SJCRH30 (cell line): ENCODE measurements at regions not wholly inside any gene's neighbourhood (a gene's known extent, or its start where the extent isn't known, plus 50 kb on each side); places are given as distances from the start of the nearest gene placed in this dataset.

Experiments used
- DNase-seq, 2 experiments: peaks; one replicate each; pipeline ENCODE4 v3.0.0-alpha.2; 2015 to 2020
- H3K27ac ChIP-seq: fragments of 250-450 bp; sonication (Bioruptor Pico); 2 replicates; pipeline ENCODE4 v1.5.1; 2020; ENCODE audit warnings: mild to moderate bottlenecking, moderate library complexity
- H3K27me3 ChIP-seq: fragments of 250-450 bp; sonication (Bioruptor Pico); 2 replicates; pipeline ENCODE4 v1.5.1; 2020; ENCODE audit warnings: mild to moderate bottlenecking, moderate library complexity
- H3K36me3 ChIP-seq: fragments of 250-450 bp; sonication (Bioruptor Pico); 2 replicates; pipeline ENCODE4 v1.5.1; 2020; ENCODE audit warnings: mild to moderate bottlenecking, moderate library complexity
- H3K4me1 ChIP-seq: fragments of 250-450 bp; sonication (Bioruptor Pico); 2 replicates; pipeline ENCODE4 v1.5.1; 2020; ENCODE audit warnings: mild to moderate bottlenecking, moderate library complexity
- H3K4me3 ChIP-seq: fragments of 250-450 bp; sonication (Bioruptor Pico); 2 replicates; pipeline ENCODE4 v1.5.1; 2020; ENCODE audit warnings: mild to moderate bottlenecking, moderate library complexity
- H3K9me3 ChIP-seq: fragments of 250-450 bp; sonication (Bioruptor Pico); replicated peaks from 2 replicates; pipeline ENCODE4 v1.5.1; 2020; ENCODE audit warnings: mild to moderate bottlenecking, moderate library complexity

DNA sequence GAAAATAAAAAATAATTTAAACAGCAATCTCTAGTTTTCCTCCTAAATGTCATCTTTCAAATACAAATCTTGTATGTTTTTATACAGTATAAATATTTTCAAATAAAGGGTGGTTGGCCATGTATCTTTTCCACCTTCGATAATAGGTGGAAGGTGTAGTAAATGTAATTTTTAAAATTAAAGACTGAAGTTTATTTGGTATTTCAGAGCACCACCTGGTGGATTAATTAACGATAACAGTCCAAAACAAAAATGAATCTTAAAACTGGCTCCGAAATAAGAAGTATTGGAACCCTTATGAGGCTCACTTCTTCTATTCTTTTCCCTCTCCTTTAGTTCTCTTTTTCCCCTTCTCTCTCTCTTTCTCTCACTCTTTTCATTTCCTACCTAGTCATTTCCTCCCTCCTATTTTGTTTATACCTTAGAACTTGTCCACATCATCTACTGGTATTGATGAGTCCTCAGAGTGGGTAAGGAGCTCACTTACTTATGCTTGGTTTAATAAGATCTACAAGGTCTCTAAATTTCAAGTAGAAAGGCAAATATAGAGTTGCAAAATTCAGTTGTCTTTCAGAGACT is 82.9 kb upstream of the EXOC1L start:
- Histone ChIP-seq H3K4me3 (no peak overlapping the region), H3K27ac (no peak overlapping the region), H3K36me3 (no peaks in the 10 kb centered on the region), H3K27me3 (no peaks in the 10 kb centered on the region), H3K4me1 (no peaks in the 10 kb centered on the region), H3K9me3 (no peaks in the 10 kb centered on the region)
- DNase-seq = peak in 1 of 2 experiments; percentile 34

DNA sequence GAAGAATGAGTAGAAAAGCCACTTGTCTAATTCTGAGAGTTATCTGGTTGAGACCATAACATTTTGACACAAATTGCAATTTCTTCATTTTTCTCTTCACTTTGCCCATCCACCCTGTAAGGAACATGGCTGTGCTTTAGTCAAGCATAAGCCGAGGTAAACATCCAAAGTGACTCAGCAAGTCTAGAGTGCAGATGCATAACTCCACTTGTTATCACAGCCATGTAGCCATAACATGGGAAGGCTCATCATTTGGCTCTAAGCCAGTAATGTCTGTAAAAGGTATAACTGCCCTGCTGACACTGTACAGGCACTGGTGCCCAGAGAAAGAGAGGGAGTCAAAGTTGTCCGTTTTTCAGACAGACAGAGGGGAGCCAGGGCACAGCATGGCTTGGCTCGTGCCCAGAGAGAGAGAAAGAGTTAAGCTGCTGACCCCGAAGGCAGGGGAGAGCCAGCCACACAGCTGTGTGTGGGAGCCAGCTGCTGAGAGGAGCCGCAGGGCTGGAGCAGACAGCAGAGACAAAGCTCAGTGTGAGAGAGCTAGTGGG is 76.9 kb upstream of the EXOC1L start:
- H3K27ac ChIP-seq = peak overlapping the region; percentile 27; the same call in 1 of the 2 replicates

DNA sequence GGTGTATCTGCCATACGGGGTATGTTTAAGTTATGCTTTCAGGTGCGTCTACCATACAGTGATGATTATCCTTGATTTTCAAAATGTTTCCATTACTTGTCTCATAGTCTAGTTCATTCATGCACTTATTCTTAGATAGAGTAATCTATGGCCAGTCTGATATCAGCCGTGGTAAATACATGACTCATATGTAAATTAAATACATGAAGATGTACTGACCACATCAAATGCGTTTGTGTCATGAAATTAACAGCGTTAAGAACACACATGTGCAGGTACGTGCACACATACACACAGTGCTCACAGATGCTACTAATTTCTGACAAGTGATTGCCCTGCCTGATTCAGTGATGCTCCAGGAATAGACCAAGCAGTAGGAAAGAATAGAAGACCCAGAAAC is 75.2 kb upstream of the EXOC1L start:
- Histone ChIP-seq H3K27me3 (no peaks in the 10 kb centered on the region), H3K9me3 (no peaks in the 10 kb centered on the region), H3K27ac (no peak overlapping the region), H3K36me3 (no peaks in the 10 kb centered on the region), H3K4me3 (no peak overlapping the region), H3K4me1 (peaks cover 8% of the 10 kb centered on the region; the same call in 1 of the 2 replicates)
- DNase-seq = no peak

More for the DNA sequence above, 76.9 kb upstream of the EXOC1L start:
- Histone ChIP-seq H3K4me3 (peak overlapping the region; percentile 16), H3K4me1 (peaks cover 8% of the 10 kb centered on the region; the same call in 1 of the 2 replicates), H3K36me3 (no peaks in the 10 kb centered on the region), H3K27me3 (no peaks in the 10 kb centered on the region), H3K9me3 (no peaks in the 10 kb centered on the region)
- peak; percentile 89 for DNase-seq

DNA sequence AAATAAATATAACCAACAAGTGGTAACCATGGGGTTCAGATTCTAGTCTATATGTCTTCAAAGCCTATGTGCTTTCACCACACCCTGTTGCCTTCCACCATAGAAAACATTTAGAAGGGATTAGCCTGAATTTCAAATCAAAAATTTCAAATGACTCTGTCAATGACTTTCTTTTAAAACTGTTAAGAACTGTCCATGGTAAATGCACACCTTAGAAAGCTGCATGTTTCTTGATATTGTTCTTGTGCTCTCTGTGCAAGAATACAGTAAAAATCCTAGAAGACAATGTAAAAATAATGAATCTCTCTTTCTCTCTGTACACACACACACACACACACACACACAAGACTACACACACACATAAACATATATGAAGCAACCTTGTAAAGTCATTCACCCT is 74.6 kb upstream of the EXOC1L start:
- peaks cover 8% of the 10 kb centered on the region; the same call in 1 of the 2 replicates for H3K4me1 ChIP-seq
- no peaks in the 10 kb centered on the region for H3K27me3 ChIP-seq
- no peak overlapping the region for H3K27ac ChIP-seq
- H3K4me3 ChIP-seq = no peak overlapping the region
- no peaks in the 10 kb centered on the region for H3K9me3 ChIP-seq
- no peaks in the 10 kb centered on the region for H3K36me3 ChIP-seq
- DNase-seq = no peak

DNA sequence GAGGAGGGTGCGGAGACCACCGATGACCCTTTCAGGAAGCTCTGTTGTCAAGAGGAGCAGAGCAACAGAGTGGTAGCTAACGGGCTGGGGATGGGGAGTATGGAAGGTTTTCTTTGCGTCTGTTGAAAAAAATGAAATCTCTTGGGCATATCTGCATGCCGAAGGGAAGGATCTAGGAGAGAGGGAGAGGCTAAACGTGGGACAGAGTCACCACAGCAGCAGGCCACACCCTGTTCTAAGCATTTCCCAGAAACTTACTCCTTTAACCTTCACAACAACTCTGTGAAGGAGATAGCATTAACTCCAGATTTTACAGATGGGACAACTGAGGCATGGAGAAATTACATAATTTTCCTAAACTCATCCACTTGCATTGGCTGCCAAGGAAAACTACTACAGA is 71.8 kb upstream of the EXOC1L start:
- Histone ChIP-seq H3K4me3 (no peak overlapping the region), H3K36me3 (no peaks in the 10 kb centered on the region), H3K4me1 (peaks cover under 1% of the 10 kb centered on the region; the same call in 1 of the 2 replicates), H3K9me3 (no peaks in the 10 kb centered on the region), H3K27me3 (no peaks in the 10 kb centered on the region), H3K27ac (no peak overlapping the region)
- no peak for DNase-seq

DNA sequence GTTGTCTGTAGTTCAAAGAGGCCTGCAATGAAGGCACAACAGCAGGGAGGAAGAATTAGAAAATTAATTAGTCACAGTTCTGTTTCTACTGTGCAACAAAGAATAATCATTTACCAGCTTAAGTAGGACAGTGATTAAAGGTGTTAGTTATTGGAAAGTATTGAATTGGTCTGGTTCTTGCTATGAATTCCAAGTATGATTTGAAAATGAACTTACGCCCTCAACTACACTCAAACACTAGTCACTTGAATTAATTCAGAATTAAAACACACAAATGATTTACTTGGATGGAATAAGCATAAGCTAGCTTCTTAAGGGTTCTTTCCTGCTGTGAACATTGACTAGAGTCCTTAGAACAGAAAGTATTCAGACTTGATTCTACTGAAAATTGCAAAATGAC is 69.9 kb upstream of the EXOC1L start:
- Histone ChIP-seq H3K4me1 (no peaks in the 10 kb centered on the region), H3K9me3 (no peaks in the 10 kb centered on the region), H3K27ac (no peak overlapping the region), H3K36me3 (no peaks in the 10 kb centered on the region), H3K27me3 (no peaks in the 10 kb centered on the region), H3K4me3 (no peak overlapping the region)
- DNase-seq = no peak

DNA sequence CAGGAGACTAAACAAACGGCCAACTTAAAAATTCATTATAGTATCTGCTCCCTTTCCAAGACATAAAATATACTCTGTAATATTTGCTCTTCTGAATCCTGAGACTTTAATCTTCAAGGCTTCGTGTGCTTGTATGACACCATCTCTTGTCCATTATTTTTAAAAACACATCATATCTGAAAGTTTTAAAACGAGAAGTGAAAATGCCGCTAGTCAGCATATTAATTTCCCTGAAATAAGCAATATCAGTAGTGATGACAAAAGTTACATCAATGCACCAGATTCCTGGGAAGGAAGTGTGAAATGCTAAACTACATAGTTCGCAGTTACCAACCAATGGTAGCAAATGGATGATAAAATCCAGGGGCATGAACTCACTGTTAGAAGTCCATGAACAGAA is 66.8 kb upstream of the EXOC1L start:
- H3K27me3 ChIP-seq = no peaks in the 10 kb centered on the region
- no peaks in the 10 kb centered on the region for H3K9me3 ChIP-seq
- no peak overlapping the region for H3K4me3 ChIP-seq
- DNase-seq = no peak
- no peaks in the 10 kb centered on the region for H3K36me3 ChIP-seq
- no peak overlapping the region for H3K27ac ChIP-seq
- no peaks in the 10 kb centered on the region for H3K4me1 ChIP-seq

DNA sequence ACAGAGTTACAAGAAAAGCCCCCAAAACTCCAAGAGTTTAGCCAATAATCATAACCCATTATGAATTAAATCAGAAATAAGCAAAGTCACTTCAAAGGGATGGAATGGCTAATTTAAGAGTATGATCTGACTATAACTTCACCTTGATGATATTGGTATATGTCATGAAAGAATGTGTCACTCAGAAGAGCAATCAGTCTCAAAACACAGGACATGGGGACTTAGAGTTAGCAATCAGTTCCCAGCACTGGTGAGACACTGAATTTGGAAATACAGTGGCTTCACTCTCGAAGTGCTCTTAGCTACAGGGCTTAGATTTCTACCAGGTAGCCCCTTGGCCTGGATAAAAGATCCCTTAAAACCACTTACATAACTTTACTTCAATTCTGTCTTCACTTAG is 65.7 kb upstream of the EXOC1L start:
- H3K9me3 ChIP-seq = no peaks in the 10 kb centered on the region
- H3K4me3 ChIP-seq = no peak overlapping the region
- H3K27ac ChIP-seq = no peak overlapping the region
- no peaks in the 10 kb centered on the region for H3K4me1 ChIP-seq
- DNase-seq = no peak
- no peaks in the 10 kb centered on the region for H3K27me3 ChIP-seq
- H3K36me3 ChIP-seq = no peaks in the 10 kb centered on the region

DNA sequence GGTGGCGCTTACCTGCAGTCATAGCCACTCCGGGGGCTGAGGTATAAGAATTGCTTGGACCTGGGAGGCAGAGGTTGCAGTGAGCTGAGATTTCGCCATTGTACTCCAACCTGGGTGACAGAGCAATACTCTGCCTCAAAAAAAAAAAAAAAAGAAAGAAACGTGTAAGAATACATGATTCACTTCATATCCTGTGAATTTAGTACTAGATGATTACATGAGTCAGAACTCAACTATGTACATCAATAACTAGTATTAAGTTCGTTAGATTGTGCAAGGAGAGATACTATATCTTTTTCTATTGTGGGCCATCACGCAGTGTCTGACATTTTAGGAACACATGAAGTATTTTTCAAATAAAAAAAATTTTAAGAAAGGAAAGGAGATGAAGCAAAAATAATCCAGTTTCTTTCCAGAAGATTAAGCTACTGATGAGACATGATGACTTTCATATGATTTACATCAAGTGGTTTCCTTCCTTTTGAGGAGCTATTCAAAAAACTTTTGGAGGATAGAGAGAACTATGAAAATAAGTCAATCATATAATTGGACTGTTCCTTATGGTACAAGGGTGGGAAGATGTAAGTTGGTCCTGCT is 64.7 kb upstream of the EXOC1L start:
- no peaks in the 10 kb centered on the region for H3K4me1 ChIP-seq
- no peaks in the 10 kb centered on the region for H3K9me3 ChIP-seq
- H3K27me3 ChIP-seq = no peaks in the 10 kb centered on the region
- H3K36me3 ChIP-seq = no peaks in the 10 kb centered on the region
- no peak overlapping the region for H3K27ac ChIP-seq
- no peak for DNase-seq
- no peak overlapping the region for H3K4me3 ChIP-seq

DNA sequence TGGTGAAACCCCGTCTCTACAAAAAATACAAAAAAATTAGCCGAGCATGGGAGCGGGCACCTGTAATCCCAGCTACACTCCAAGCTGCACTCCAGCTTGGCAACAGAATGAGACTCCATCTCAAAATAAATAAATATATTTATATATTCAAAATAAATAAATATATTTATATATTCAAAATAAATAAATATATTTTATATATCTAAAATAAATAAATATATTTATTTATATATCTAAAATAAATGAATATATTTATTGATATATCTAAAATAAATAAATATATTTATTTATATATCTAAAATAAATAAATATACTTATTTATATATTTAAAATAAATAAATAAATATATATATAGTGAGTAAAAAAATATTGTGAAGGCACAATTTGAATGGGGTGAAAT is 63.4 kb upstream of the EXOC1L start:
- no peaks in the 10 kb centered on the region for H3K36me3 ChIP-seq
- no peak for DNase-seq
- H3K4me1 ChIP-seq = no peaks in the 10 kb centered on the region
- H3K27me3 ChIP-seq = no peaks in the 10 kb centered on the region
- no peak overlapping the region for H3K27ac ChIP-seq
- H3K9me3 ChIP-seq = no peaks in the 10 kb centered on the region
- no peak overlapping the region for H3K4me3 ChIP-seq

DNA sequence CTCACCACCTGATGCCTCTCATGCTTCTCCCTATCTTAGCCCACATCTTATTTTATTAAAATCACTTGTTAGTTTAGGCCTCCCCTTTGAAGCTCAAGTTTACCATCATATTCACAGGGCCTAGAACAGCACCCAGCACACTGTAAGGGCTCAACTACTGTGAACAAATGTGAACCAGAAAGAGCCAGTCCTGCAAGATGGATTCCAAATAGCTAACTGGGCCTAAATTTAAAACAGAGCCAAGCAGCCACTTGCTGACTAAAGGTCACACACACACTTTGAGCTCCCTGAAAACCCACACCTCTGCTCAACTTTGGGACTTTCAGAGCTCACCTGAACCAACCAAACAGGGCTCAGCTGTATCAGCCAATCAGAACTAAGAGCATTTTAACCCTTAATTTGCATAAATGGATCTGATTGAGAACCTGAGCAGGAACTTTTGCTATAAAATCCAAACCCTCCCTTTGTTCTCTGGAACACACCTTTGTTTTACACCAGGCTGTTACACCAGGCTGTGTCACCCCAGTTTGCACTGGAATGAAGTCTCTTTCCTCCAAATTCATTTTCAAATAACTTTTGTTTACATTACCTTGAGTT is 62.1 kb upstream of the EXOC1L start:
- DNase-seq = no peak
- Histone ChIP-seq H3K4me1 (no peaks in the 10 kb centered on the region), H3K36me3 (no peaks in the 10 kb centered on the region), H3K9me3 (no peaks in the 10 kb centered on the region), H3K27me3 (no peaks in the 10 kb centered on the region), H3K27ac (no peak overlapping the region), H3K4me3 (no peak overlapping the region)

DNA sequence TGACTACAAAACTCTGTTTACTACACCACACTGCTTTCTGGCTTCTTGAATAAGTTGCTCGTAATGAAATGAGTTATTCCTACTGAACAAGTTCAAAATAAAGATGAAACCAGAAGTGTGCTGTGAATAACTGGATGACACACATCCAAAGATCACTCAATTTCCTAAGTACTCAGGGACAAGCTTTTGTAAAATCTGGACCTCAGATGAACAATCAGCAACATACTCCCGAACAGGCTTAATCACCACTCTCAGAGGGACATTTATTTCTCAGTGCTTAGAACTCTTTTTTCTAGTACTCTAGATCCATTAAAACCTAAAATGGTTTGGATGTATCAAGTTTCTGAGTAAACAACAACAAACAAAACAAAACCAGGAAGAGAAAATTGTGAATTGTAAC is 61.5 kb upstream of the EXOC1L start:
- Histone ChIP-seq H3K9me3 (no peaks in the 10 kb centered on the region), H3K36me3 (no peaks in the 10 kb centered on the region), H3K4me3 (no peak overlapping the region), H3K27ac (no peak overlapping the region), H3K27me3 (no peaks in the 10 kb centered on the region), H3K4me1 (no peaks in the 10 kb centered on the region)
- DNase-seq = no peak

DNA sequence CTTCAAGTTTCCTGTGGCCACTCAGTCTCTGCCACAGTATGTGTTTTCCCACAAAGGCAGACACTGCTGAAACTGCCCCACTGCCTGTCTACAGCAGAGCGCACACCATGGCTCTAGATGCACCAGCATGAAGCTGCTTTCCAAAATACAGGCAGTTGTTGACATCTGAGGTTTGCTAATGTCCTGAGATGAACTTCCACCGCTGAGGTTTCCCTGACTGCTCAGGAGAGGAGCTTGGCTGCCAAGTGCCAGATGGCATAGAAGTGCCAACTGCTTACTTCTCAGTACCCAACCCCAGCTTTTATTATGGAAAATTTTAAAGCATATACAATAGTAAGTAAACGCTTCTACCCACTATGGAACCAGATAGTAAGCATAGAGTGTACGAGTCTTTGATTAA is 61.0 kb upstream of the EXOC1L start:
- H3K36me3 ChIP-seq = no peaks in the 10 kb centered on the region
- H3K9me3 ChIP-seq = no peaks in the 10 kb centered on the region
- H3K27ac ChIP-seq = no peak overlapping the region
- H3K27me3 ChIP-seq = no peaks in the 10 kb centered on the region
- no peak for DNase-seq
- H3K4me1 ChIP-seq = no peaks in the 10 kb centered on the region
- H3K4me3 ChIP-seq = no peak overlapping the region

DNA sequence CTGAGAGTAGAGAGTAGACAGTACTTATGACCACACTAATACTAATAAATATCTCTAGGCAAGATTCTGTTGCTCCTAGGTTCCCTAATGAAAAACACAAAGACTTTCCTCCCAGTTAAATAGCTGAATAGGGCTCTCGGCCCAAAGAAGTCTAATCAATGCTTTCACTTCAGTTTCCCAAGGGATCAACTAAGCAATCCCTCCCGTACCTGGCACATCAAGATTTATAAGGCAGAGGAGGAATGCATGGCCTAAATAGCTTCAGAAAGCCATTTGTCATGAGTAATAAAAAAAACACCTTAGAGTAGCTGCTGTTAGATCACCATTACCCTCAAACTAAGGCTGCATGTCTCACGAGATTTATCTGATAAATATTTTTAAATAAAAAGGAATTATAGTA is 56.8 kb upstream of the EXOC1L start:
- Histone ChIP-seq H3K36me3 (no peaks in the 10 kb centered on the region), H3K4me1 (no peaks in the 10 kb centered on the region), H3K27ac (no peak overlapping the region), H3K4me3 (no peak overlapping the region), H3K9me3 (no peaks in the 10 kb centered on the region), H3K27me3 (no peaks in the 10 kb centered on the region)
- no peak for DNase-seq

DNA sequence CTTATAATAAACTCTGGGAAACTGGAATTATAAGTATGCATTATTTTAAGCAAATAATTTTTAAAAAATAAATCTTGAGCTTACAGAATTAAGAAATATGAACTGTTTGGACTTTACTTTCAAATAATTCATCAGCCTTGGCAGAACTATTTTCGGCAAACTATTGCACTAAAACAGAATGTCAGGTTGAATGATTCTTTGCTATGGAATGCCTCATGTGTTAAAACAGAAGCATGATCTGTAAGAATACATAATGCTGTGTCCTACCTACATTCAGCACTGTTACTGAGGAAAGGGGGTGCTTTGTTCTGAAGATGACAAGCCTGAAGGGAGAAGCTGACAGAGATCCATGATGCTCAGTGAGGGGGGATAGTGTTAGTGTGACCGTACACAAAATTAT is 55.6 kb upstream of the EXOC1L start:
- no peak for DNase-seq
- no peak overlapping the region for H3K4me3 ChIP-seq

More for the DNA sequence above, 55.6 kb upstream of the EXOC1L start:
- no peaks in the 10 kb centered on the region for H3K27me3 ChIP-seq
- peaks cover 10% of the 10 kb centered on the region; the same call in 1 of the 2 replicates for H3K4me1 ChIP-seq
- no peak overlapping the region for H3K27ac ChIP-seq
- no peaks in the 10 kb centered on the region for H3K36me3 ChIP-seq
- no peaks in the 10 kb centered on the region for H3K9me3 ChIP-seq
